Spinal cord (tissue), 9 donors: ENCODE measurements at regions not wholly inside any gene's neighbourhood (a gene's known extent, or its start where the extent isn't known, plus 50 kb on each side); places are given as distances from the start of the nearest gene placed in this dataset.

Experiments
- DNase-seq, 6 donors: peaks; one replicate each; pipeline versions ENCODE4 v3.0.0 to v3.0.0-alpha.2; 2013 to 2015; ENCODE audit warnings: low spot score in 6 of 6, low read depth in 4 of 6
- H3K27ac ChIP-seq: one replicate; pipeline ENCODE4 v1.5.1; 2013; ENCODE audit warnings: low read depth, low read length, control low read depth
- H3K27me3 ChIP-seq: one replicate; pipeline ENCODE4 v1.6.1; 2013; ENCODE audit warnings: low read length; ENCODE audit not compliant: control insufficient read depth, insufficient read depth
- H3K36me3 ChIP-seq: one replicate; pipeline ENCODE4 v1.6.1; 2013; ENCODE audit warnings: low read length; ENCODE audit not compliant: control insufficient read depth, insufficient read depth
- H3K4me1 ChIP-seq: one replicate; pipeline ENCODE4 v1.6.1; 2013; ENCODE audit warnings: low read length; ENCODE audit not compliant: control insufficient read depth, insufficient read depth
- H3K4me3 ChIP-seq: one replicate; pipeline ENCODE4 v1.5.1; 2013; ENCODE audit warnings: low read depth, low read length, control low read depth
- H3K9me3 ChIP-seq: one replicate; pipeline ENCODE4 v1.6.1; 2013; ENCODE audit warnings: low read length; ENCODE audit not compliant: control insufficient read depth, insufficient read depth
- WGBS: methylation state at CpG from one replicate; pipeline ENCODE4 v1.1.5; 2013; ENCODE audit warnings: missing lambda C conversion rate; ENCODE audit not compliant: insufficient coverage; 5-methylcytosine and 5-hydroxymethylcytosine counted together
- donor health status: healthy.

DNA sequence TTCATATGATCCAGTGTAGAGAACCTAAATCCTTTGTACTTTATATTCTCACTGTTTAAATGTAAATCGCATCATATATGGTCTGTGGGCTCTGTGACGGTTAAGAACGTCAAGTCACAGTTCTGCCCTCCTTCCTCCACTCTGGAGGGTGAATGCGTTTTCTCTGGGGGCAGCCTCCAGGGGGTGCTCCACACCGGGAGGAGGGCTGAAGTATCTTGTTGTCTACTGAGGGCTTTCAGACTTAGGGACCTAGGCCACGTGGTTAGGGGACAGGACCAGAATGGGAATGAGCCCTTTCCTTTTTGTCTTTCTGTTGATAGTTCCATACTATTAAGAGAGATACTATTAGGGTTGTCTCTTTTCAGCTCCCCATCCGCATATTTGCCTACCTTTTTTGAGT is 504.9 kb downstream of the FGF9 start:
- Histone ChIP-seq H3K4me1 (no peaks in the 10 kb centered on the region), H3K9me3 (no peaks in the 10 kb centered on the region), H3K27me3 (no peaks in the 10 kb centered on the region), H3K36me3 (no peaks in the 10 kb centered on the region), H3K27ac (no peak overlapping the region), H3K4me3 (no peak overlapping the region)
- WGBS = no CpG with 5 or more reads among the region's 7 CpGs
- DNase-seq = no peak

DNA sequence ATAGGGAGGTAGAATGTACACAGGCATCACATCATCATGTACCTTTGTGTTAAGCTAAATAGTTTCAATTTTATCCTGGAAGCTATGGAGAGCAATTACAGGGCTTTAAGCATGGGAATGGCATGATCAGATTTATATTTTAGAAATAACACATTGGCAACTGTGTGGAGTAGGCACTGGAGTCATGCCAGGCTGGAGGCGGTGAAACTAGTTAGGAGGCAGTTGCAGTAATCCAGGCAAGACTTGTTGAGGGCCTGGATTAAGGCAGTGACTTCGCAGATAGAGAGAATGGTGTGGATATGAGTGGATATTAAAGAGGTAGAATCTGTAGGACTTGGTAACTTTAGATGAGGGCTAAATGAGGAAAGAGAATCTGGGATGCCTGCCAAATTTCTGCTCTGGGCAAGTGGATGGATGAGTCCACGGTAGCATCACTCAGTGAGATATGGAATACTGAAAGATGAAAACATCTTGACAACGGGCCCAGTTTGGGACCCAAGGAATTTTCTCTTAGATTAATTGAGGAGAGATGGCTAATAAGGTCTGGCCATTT is 506.2 kb downstream of the FGF9 start:
- H3K9me3 ChIP-seq = no peaks in the 10 kb centered on the region
- no peaks in the 10 kb centered on the region for H3K27me3 ChIP-seq
- H3K36me3 ChIP-seq = no peaks in the 10 kb centered on the region
- 75% methylated on average over 4 of the region's 4 CpGs for WGBS
- H3K27ac ChIP-seq = no peak overlapping the region
- no peak overlapping the region for H3K4me3 ChIP-seq
- no peak for DNase-seq
- H3K4me1 ChIP-seq = no peaks in the 10 kb centered on the region

DNA sequence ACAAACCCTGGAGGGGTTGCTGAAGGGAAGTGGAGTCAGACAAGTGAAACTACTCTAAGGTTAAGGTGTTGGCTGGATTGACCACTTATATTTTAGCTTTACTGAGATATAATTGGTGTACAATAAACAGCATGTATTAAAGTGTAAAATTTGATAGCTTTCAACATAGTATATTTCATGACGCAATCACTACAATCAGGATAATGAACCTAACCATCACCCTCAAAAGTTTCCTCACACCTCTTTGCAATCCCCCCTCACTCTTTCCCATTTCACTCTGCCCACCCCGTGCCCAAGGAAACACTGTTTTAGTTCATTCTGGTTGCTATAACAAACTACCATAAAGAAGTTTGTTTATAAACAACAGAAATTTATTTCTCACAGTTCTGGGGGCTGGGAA is 508.0 kb downstream of the FGF9 start:
- Histone ChIP-seq H3K4me3 (no peak overlapping the region), H3K9me3 (no peaks in the 10 kb centered on the region), H3K4me1 (no peaks in the 10 kb centered on the region), H3K36me3 (no peaks in the 10 kb centered on the region), H3K27ac (no peak overlapping the region), H3K27me3 (no peaks in the 10 kb centered on the region)
- WGBS = no CpG with 5 or more reads among the region's 2 CpGs
- no peak for DNase-seq

DNA sequence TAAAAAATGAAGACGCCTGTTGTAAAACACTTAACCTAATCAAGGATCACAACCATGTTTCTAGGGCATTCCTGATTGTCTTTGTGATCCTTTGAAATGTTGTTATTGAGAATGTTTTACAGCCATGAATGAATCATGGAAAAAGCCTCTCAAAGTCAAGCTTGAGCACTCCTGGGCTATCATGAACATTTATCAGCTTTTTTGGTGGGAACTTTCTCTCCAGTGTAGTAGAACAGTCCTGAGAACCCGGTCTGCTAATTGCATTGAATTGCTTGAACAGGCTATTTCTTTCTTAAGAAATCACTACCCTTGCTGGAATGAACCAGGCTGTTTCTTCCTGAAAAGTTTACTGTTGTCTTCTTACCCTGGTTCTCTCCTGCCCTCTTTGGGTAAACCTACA is 516.5 kb downstream of the FGF9 start:
- no peaks in the 10 kb centered on the region for H3K36me3 ChIP-seq
- no peak for DNase-seq
- H3K4me1 ChIP-seq = no peaks in the 10 kb centered on the region
- H3K27me3 ChIP-seq = no peaks in the 10 kb centered on the region
- WGBS = 67% methylated on average over 1 of the region's 2 CpGs
- no peaks in the 10 kb centered on the region for H3K9me3 ChIP-seq
- H3K4me3 ChIP-seq = no peak overlapping the region
- no peak overlapping the region for H3K27ac ChIP-seq

DNA sequence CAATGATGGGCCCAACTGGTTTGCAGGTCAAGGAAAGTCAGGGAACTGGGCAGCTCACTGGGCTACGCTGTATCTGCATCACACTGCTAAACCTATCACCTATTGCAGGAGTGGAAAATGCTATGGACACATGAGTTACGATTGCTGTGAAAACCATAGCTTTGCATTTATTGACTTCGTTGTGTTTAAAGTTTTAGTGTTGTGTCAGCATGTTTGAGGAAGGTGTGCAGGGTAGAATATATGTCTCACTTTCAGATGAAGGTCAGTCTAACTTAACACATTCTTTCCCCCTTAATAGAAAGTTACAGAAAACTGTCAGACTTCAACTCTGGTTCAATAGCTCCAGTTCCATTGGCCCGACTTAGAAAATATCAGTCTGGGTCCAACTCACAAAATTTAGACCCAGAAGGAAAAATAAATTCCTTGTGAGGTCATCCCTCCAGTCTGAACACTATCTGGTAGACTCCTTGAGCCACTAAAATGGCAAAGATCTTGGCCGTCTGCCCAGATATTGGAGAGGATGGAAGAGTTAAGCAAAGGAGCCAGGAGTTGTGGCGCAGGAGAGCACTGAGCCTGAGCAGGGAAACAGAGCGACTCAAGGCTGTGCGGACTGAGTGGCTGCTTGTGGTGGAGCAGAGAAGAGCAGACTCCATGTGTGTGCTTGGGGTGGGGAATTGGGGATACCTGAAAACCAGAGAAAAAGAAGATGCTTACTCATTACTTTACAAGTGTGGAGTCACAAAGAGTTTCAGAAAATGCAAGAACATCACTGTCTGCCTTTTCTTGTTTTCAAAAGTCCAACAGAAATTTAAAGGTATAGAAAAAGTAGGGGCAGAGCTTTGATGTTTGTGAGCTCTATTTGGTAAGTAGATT is 518.5 kb downstream of the FGF9 start:
- no peak for DNase-seq
- Histone ChIP-seq H3K4me3 (no peak overlapping the region), H3K27me3 (no peaks in the 10 kb centered on the region), H3K4me1 (no peaks in the 10 kb centered on the region), H3K27ac (no peak overlapping the region), H3K36me3 (no peaks in the 10 kb centered on the region), H3K9me3 (no peaks in the 10 kb centered on the region)
- WGBS = 82% methylated on average over 6 of the region's 8 CpGs

DNA sequence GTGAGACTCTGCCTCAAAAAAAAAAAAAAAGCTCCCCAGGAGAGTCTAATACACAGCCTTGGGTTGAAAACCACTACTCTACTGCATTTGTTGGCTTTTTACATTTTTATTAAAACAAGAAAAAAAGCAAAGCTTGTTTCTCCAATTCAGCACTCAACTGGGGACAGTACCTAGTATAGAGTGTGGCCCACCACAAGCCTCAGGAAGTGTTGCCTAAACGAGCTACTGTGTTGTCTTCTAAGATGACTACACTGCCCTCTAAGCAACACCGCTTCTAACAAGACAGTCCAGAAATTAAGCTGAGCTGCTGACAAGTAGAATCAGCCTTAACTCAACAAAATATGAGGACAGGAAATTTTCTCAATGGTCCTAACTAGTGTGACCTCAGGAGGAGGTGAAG is 522.2 kb downstream of the FGF9 start:
- no peak overlapping the region for H3K27ac ChIP-seq
- H3K9me3 ChIP-seq = no peaks in the 10 kb centered on the region
- WGBS = no CpG with 5 or more reads among the region's 2 CpGs
- H3K4me1 ChIP-seq = no peaks in the 10 kb centered on the region
- no peaks in the 10 kb centered on the region for H3K27me3 ChIP-seq
- H3K4me3 ChIP-seq = no peak overlapping the region
- no peaks in the 10 kb centered on the region for H3K36me3 ChIP-seq
- no peak for DNase-seq

DNA sequence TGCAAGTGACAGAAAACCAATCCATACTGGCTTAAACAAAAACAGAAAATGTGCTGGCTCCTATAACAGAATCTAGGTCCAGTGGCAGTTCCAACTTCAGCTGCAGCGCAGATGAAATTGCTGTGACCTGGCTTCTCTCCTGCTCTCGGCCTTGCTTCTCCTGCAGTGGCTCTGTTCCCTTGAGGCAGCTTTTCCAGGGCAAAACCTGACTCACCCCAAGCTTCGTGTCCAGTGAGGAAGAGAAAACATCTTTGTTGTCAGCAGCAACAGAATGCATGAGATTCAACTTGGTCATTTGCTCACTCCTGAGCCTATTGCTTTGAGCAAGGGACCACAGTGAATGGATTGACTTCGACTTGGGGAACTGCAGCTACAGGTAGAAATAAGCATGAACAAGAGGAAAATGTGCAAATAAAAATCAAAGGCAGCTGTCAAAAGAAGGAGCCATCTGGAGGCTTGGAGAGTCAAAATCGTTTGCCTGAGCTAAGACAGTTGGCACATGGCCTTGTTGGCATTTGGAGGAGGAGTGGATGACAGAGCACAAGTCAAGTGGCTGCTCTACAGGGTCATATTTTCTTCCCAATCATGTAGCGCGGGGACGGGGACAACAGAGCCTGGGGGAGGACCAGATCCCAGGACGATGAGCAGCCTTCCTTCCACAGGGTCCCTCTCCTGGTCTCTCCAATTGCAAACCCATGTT is 523.4 kb downstream of the FGF9 start:
- 78% methylated on average over 6 of the region's 9 CpGs for WGBS
- no peak overlapping the region for H3K4me3 ChIP-seq
- peak in 2 of 6 donors; percentile 49 to 79 for DNase-seq
- H3K36me3 ChIP-seq = no peaks in the 10 kb centered on the region
- no peak overlapping the region for H3K27ac ChIP-seq
- H3K9me3 ChIP-seq = no peaks in the 10 kb centered on the region
- no peaks in the 10 kb centered on the region for H3K4me1 ChIP-seq
- H3K27me3 ChIP-seq = no peaks in the 10 kb centered on the region

DNA sequence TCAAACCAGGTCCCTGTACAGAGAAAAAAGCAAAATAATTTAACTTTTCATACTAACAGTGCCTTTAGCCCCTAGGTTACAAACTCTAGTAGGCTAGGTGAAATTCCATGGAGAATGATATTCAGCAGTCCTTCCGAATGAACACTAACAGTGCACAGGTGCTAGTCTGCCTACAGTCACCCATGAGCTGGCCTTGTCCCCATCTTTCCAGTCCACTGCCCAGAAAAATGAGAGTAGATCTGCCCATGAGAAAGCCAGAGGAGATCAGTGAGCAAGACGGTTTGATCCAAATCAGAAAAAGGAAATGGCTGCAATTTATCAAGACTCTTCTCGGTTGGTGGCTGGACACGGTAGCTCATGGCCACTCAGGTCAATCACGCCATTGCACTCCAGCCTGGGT is 524.9 kb downstream of the FGF9 start:
- 94% methylated on average over 4 of the region's 5 CpGs for WGBS
- no peak overlapping the region for H3K4me3 ChIP-seq
- no peak for DNase-seq

DNA sequence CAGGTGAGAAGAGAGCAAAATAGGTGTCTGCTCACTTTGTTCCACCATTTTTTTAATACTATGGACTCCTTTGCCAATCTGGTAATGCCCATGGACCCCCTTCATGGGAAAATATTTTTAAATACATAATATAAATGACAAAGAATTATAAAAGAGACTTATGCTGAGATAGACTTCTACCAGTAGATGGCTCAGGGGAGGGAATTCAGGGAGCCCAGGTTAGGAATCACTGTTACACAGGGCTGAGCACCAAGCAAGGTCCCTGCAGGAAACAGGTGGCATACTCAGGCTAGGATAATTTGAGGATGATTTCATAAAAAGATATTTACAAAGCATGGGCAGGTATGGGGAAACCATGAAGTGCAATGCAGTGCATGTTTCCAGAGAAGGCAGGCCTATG is 525.9 kb downstream of the FGF9 start:
- H3K27me3 ChIP-seq = no peaks in the 10 kb centered on the region
- H3K9me3 ChIP-seq = no peaks in the 10 kb centered on the region
- DNase-seq = no peak
- H3K4me1 ChIP-seq = no peaks in the 10 kb centered on the region
- no peak overlapping the region for H3K27ac ChIP-seq
- no peaks in the 10 kb centered on the region for H3K36me3 ChIP-seq
- no peak overlapping the region for H3K4me3 ChIP-seq

More for the DNA sequence above, 524.9 kb downstream of the FGF9 start:
- Histone ChIP-seq H3K27ac (no peak overlapping the region), H3K4me1 (no peaks in the 10 kb centered on the region), H3K27me3 (no peaks in the 10 kb centered on the region), H3K9me3 (no peaks in the 10 kb centered on the region), H3K36me3 (no peaks in the 10 kb centered on the region)

DNA sequence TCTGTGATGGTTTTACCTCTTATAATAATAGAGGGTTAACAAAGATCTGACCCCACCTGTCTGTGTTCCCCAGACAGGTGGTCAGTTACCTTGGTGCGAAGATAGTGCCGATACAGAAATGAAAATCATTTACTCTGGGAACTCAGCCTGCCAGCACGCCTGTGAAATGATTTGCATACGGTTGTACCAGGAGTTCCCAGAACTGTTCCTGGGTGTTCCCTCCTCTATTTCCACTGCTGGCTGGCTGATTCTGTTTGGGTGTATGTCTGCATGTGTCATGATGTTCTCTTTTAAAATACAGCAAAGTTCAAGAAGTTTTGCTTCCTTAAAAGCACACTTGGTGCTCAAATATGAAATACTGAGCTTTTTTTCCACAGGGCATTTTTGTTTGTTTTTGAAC is 527.1 kb downstream of the FGF9 start:
- Histone ChIP-seq H3K4me3 (no peak overlapping the region), H3K36me3 (no peaks in the 10 kb centered on the region), H3K9me3 (no peaks in the 10 kb centered on the region), H3K27ac (no peak overlapping the region), H3K27me3 (no peaks in the 10 kb centered on the region), H3K4me1 (no peaks in the 10 kb centered on the region)
- 58% methylated on average over 3 of the region's 4 CpGs for WGBS
- peak in 1 of 6 donors; percentile 39 for DNase-seq
